RPMI8226 (cell line): ENCODE measurements at regions not wholly inside any gene's neighbourhood (a gene's known extent, or its start where the extent isn't known, plus 50 kb on each side); places are given as distances from the start of the nearest gene placed in this dataset.
A peak's percentile ranks its signal among the peaks of the same experiment; 100 is the strongest.

Experiments
- DNase-seq: peaks from one replicate; pipeline ENCODE4 v3.0.0-alpha.2; 2015

- no peak for DNase-seq
Observed at GRCh38 chrX:51954592-51954991, 61.2 kb downstream of the MAGED1 start.

- DNase-seq, result peak; percentile 50
Observed at GRCh38 chrX:51955200-51955599, 61.8 kb downstream of the MAGED1 start.

- DNase-seq, result no peak
Observed at GRCh38 chrX:51956441-51956840, 63.0 kb downstream of the MAGED1 start.

GRCh38 chrX:51975360-51975759, 81.9 kb downstream of the MAGED1 start:
- DNase-seq, result no peak

- no peak for DNase-seq
Observed at GRCh38 chrX:51975811-51976210, 82.4 kb downstream of the MAGED1 start.

GRCh38 chrX:51976503-51976902, 83.1 kb downstream of the MAGED1 start:
- DNase-seq, result no peak
